ENCODE measurements at regions not wholly inside any gene's neighbourhood (a gene's known extent, or its start where the extent isn't known, plus 50 kb on each side); places are given as distances from the start of the nearest gene placed in this dataset.

GRCh38 chr6:167523426-167523825 is 198.5 kb downstream of the TTLL2 start:
- TF ChIP-seq, protein P1, sequence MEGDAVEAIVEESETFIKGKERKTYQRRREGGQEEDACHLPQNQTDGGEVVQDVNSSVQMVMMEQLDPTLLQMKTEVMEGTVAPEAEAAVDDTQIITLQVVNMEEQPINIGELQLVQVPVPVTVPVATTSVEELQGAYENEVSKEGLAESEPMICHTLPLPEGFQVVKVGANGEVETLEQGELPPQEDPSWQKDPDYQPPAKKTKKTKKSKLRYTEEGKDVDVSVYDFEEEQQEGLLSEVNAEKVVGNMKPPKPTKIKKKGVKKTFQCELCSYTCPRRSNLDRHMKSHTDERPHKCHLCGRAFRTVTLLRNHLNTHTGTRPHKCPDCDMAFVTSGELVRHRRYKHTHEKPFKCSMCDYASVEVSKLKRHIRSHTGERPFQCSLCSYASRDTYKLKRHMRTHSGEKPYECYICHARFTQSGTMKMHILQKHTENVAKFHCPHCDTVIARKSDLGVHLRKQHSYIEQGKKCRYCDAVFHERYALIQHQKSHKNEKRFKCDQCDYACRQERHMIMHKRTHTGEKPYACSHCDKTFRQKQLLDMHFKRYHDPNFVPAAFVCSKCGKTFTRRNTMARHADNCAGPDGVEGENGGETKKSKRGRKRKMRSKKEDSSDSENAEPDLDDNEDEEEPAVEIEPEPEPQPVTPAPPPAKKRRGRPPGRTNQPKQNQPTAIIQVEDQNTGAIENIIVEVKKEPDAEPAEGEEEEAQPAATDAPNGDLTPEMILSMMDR (conservative IDR thresholded peaks at IDR 0.05) = no peak
- TF ChIP-seq ZFX (IDR thresholded peaks at IDR 0.05) = no peak

Measured in C4-2B (cell line).